ENCODE measurements at regions not wholly inside any gene's neighbourhood (a gene's known extent, or its start where the extent isn't known, plus 50 kb on each side); places are given as distances from the start of the nearest gene placed in this dataset.

- TF ChIP-seq SKIL (IDR thresholded peaks at IDR 0.05; ENCODE audit: low read depth, poor library complexity, severe bottlenecking) (no peak), ATF7 (IDR thresholded peaks at IDR 0.05; ENCODE audit: low read depth) (no peak), CREB1 (IDR thresholded peaks at IDR 0.05; ENCODE audit: low read depth) (no peak), RAD21 (IDR thresholded peaks at IDR 0.05; ENCODE audit: insufficient read depth, low read depth, low read length) (peak; percentile 85), CBX3 (IDR thresholded peaks at IDR 0.05; ENCODE audit: borderline replicate concordance, low read depth) (no peak), TCF3 (IDR thresholded peaks at IDR 0.05; ENCODE audit: borderline replicate concordance, insufficient read depth, low read depth, low read length) (no peak), SMC3 (IDR thresholded peaks at IDR 0.05; ENCODE audit: borderline replicate concordance, low read length) (peak; percentile 70)
- TF ChIP-seq, protein P1, sequence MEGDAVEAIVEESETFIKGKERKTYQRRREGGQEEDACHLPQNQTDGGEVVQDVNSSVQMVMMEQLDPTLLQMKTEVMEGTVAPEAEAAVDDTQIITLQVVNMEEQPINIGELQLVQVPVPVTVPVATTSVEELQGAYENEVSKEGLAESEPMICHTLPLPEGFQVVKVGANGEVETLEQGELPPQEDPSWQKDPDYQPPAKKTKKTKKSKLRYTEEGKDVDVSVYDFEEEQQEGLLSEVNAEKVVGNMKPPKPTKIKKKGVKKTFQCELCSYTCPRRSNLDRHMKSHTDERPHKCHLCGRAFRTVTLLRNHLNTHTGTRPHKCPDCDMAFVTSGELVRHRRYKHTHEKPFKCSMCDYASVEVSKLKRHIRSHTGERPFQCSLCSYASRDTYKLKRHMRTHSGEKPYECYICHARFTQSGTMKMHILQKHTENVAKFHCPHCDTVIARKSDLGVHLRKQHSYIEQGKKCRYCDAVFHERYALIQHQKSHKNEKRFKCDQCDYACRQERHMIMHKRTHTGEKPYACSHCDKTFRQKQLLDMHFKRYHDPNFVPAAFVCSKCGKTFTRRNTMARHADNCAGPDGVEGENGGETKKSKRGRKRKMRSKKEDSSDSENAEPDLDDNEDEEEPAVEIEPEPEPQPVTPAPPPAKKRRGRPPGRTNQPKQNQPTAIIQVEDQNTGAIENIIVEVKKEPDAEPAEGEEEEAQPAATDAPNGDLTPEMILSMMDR (IDR thresholded peaks at IDR 0.05 in 2 of 3, conservative IDR thresholded peaks at IDR 0.05 in 1 of 3; ENCODE audit: control insufficient read depth in 2 of 3, extremely low read depth in 1 of 3, insufficient read depth in 1 of 3, low read depth in 3 of 3, low read length in 3 of 3) = peak; percentile 69 to 83 (median 81)
- TF ChIP-seq, protein P2, sequence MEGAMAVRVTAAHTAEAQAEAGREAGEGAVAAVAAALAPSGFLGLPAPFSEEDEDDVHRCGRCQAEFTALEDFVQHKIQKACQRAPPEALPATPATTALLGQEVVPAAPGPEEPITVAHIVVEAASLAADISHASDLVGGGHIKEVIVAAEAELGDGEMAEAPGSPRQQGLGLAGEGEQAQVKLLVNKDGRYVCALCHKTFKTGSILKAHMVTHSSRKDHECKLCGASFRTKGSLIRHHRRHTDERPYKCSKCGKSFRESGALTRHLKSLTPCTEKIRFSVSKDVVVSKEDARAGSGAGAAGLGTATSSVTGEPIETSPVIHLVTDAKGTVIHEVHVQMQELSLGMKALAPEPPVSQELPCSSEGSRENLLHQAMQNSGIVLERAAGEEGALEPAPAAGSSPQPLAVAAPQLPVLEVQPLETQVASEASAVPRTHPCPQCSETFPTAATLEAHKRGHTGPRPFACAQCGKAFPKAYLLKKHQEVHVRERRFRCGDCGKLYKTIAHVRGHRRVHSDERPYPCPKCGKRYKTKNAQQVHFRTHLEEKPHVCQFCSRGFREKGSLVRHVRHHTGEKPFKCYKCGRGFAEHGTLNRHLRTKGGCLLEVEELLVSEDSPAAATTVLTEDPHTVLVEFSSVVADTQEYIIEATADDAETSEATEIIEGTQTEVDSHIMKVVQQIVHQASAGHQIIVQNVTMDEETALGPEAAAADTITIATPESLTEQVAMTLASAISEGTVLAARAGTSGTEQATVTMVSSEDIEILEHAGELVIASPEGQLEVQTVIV (IDR thresholded peaks at IDR 0.05; ENCODE audit: borderline replicate concordance, partially characterized antibody) = no peak
Measured at GRCh38 chr4:129362691-129363274, 266.8 kb downstream of the C4orf33 start (continued).

All from GM12878 (cell line).